Prostate gland (tissue), 2 donors: ENCODE measurements at regions not wholly inside any gene's neighbourhood (a gene's known extent, or its start where the extent isn't known, plus 50 kb on each side); places are given as distances from the start of the nearest gene placed in this dataset.

Experiments
- POLR2A ChIP-seq: fragments of 450-650 bp; IDR thresholded peaks from one replicate; pipeline ENCODE4 v1.6.1; 2016; ENCODE audit warnings: antibody characterized with exemption, mild to moderate bottlenecking
- TF ChIP-seq, protein P1 (sequence below), 4 experiments: fragments of 200-600 bp in 2 of 4; fragments of 450-650 bp in 2 of 4; sonication (generic) in 2 of 4; IDR thresholded peaks; 1 replicate in 3 of 4; 2 replicates in 1 of 4; pipeline ENCODE4 v1.5.1; 2016 to 2019; ENCODE audit warnings: antibody characterized with exemption in 4 of 4, mild to moderate bottlenecking in 2 of 4, moderate library complexity in 2 of 4

DNA sequence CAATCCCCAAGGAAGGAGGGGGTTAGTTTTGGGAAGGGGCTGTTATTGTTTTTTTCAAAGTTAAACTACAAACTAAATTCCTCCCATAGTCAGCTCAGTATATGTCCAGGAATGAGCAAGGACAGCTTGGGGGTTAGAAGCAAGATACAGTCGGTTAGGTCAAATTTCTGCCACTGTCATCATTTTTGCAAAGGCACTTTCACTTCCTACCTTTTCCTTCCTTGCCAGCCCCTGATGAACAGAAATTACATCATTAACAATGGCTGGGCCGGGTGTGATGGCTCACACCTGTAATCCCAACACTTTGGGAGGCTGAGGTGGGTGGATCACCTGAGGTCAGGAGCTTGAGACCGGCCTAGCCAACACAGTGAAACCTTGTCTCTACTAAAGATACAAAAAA, 51.5 kb upstream of the HRH2 start:
- no peak for TF ChIP-seq POLR2A
- TF ChIP-seq, protein P1, sequence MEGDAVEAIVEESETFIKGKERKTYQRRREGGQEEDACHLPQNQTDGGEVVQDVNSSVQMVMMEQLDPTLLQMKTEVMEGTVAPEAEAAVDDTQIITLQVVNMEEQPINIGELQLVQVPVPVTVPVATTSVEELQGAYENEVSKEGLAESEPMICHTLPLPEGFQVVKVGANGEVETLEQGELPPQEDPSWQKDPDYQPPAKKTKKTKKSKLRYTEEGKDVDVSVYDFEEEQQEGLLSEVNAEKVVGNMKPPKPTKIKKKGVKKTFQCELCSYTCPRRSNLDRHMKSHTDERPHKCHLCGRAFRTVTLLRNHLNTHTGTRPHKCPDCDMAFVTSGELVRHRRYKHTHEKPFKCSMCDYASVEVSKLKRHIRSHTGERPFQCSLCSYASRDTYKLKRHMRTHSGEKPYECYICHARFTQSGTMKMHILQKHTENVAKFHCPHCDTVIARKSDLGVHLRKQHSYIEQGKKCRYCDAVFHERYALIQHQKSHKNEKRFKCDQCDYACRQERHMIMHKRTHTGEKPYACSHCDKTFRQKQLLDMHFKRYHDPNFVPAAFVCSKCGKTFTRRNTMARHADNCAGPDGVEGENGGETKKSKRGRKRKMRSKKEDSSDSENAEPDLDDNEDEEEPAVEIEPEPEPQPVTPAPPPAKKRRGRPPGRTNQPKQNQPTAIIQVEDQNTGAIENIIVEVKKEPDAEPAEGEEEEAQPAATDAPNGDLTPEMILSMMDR (IDR thresholded peaks at IDR 0.05): no peak
